AG04449 (cell line): ENCODE measurements at regions not wholly inside any gene's neighbourhood (a gene's known extent, or its start where the extent isn't known, plus 50 kb on each side); places are given as distances from the start of the nearest gene placed in this dataset.

Source experiments
- CTCF ChIA-PET: fragments of 350-600 bp; formaldehyde crosslinking; extraction: SDS; loops from one replicate; lab custom pipeline; 2021; ENCODE audit warnings: antibody characterized with exemption; lab: Yijun Ruan, JAX
- POLR2A ChIA-PET: fragments of 400-600, 350-600 bp; formaldehyde crosslinking; extraction: SDS; loops from one replicate; lab custom pipeline; 2020; ENCODE audit warnings: antibody characterized with exemption, inconsistent platforms; lab: Yijun Ruan, JAX
- DNase-seq: peaks from one replicate; pipeline ENCODE4 v3.0.0-alpha.2; 2010; ENCODE audit warnings: low read depth, low spot score
- H3K4me3 ChIP-seq: 2 replicates; pipeline ENCODE4 v1.5.1; 2011; ENCODE audit warnings: low read depth, mild to moderate bottlenecking, control low read depth, low read length
- CTCF ChIP-seq: IDR thresholded peaks from one replicate; pipeline ENCODE4 v1.5.1; 2011; ENCODE audit warnings: mild to moderate bottlenecking, moderate library complexity, low read length, control low read depth, inconsistent platforms; ENCODE audit not compliant: insufficient read depth; ENCODE audit errors: missing control alignments

DNA sequence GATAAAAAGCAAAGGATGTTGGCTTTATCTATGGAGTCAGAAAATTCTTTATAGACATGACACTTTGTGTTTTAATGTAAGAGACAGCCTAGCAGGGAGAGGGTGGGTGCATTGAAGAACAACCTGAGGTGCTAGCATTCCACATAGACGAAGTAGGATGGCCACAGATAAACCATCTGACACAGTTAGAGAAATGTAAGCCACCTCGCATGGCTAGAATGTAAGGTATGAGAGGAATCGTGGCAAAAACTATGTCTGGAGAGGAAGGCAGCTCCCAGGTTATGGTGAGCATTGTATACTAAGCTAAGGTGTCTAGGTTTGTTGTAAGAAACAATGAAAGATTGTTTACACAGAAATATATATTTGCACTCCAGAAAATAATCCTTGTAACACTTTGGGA lies 194.0 kb upstream of the SLITRK3 start:
- no peak for DNase-seq
- H3K4me3 ChIP-seq = no peak overlapping the region
- ChIA-PET CTCF (no interaction called here), POLR2A (no interaction called here)
- TF ChIP-seq CTCF = no peak

GRCh38 chr3:165389653-165390052 lies 193.5 kb upstream of the SLITRK3 start:
- no peak for TF ChIP-seq CTCF
- no peak overlapping the region for H3K4me3 ChIP-seq
- CTCF ChIA-PET = no interaction called here
- POLR2A ChIA-PET = no interaction called here
- DNase-seq = no peak

DNA sequence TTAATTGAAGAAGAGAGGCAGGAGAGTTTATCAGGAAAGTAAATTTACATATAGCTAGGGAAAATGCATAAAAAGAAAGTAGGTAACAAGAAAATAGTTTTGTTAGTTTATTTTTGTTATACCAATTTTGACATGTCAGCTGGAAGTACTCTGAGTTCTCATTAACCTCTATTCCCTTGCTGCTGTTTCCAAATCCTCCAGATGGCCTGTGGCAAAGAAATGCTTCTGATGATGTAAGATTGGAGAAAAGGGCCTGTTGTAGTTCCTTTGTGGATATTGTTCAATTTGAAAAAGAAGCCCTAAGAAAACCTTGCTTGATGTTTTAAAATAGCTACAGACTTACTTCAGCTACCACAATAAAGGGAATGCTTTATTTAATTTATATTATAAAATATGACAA lies 192.9 kb upstream of the SLITRK3 start:
- DNase-seq = no peak
- ChIA-PET CTCF (no interaction called here), POLR2A (no interaction called here)
- no peak overlapping the region for H3K4me3 ChIP-seq
- no peak for TF ChIP-seq CTCF

DNA sequence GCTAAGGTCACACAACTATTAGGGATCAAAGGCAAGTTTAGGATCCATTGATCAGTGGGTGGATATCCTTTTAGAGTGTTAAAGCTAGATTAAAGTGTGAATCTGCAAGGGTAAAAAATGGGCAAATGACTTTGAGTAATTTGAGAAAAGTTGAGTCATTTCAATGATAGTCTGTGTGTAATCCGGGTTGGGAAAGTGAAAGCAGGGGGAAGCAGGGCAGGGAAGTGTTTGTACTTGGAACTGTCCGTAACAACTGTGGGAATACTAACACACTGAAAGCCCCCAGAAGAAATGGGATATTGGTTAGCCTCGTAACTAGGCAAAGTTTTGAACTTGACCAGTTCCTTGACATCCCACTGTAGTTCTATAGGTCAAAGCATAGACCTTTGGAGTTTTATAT lies 187.2 kb upstream of the SLITRK3 start:
- TF ChIP-seq CTCF = no peak
- ChIA-PET CTCF (no interaction called here), POLR2A (no interaction called here)
- no peak for DNase-seq
- no peak overlapping the region for H3K4me3 ChIP-seq

GRCh38 chr3:165382672-165383071 lies 186.5 kb upstream of the SLITRK3 start:
- ChIA-PET POLR2A (no interaction called here), CTCF (no interaction called here)
- no peak for TF ChIP-seq CTCF
- no peak for DNase-seq
- H3K4me3 ChIP-seq = no peak overlapping the region

DNA sequence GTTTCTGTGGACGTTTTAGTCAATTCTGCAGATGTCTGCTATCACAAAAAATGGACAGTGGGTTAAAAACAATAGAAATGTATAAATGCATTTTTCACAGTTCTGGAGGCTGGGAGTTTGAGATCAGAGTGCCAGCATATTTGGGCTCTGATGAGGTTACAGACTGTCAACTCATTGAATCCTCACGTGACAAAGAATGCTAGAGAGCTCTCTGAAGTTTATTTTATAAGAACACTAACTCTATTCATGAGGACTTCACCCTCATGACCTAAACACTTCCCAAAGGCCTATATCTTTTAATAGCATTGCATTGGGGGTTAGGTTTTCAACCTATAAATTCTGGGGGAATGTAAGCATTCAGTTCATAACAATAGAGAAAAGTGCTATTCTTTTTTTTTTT lies 182.6 kb upstream of the SLITRK3 start:
- POLR2A ChIA-PET = no interaction called here
- no peak for TF ChIP-seq CTCF
- CTCF ChIA-PET = no interaction called here

More for the DNA sequence above, 182.6 kb upstream of the SLITRK3 start:
- H3K4me3 ChIP-seq = no peak overlapping the region
- DNase-seq = no peak
